ENCODE measurements at regions not wholly inside any gene's neighbourhood (a gene's known extent, or its start where the extent isn't known, plus 50 kb on each side); places are given as distances from the start of the nearest gene placed in this dataset.

- DNase-seq: no peak
Observed at GRCh38 chr3:162021206-162021605, 524.6 kb downstream of the OTOL1 start.

GRCh38 chr3:162022911-162023310, 526.3 kb downstream of the OTOL1 start:
- DNase-seq: no peak

GRCh38 chr3:162029736-162030135, 533.1 kb downstream of the OTOL1 start:
- no peak for DNase-seq

GRCh38 chr3:162034368-162034767, 537.8 kb downstream of the OTOL1 start:
- no peak for DNase-seq

GRCh38 chr3:162041622-162042021, 545.0 kb downstream of the OTOL1 start:
- DNase-seq: no peak

- DNase-seq: no peak
Observed at GRCh38 chr3:162052636-162053035, 556.0 kb downstream of the OTOL1 start.

- no peak for DNase-seq
Observed at GRCh38 chr3:162072656-162073164, 576.1 kb downstream of the OTOL1 start.

- DNase-seq: no peak
Observed at GRCh38 chr3:162073422-162073975, 576.9 kb downstream of the OTOL1 start.

- DNase-seq: no peak
Observed at GRCh38 chr3:162077108-162077507, 580.5 kb downstream of the OTOL1 start.

GRCh38 chr3:162082516-162082915, 585.9 kb downstream of the OTOL1 start:
- no peak for DNase-seq

GRCh38 chr3:162087361-162087760, 590.8 kb downstream of the OTOL1 start:
- DNase-seq: no peak

GRCh38 chr3:162092751-162093150, 596.1 kb downstream of the OTOL1 start:
- no peak for DNase-seq

GRCh38 chr3:162094301-162094700, 597.7 kb downstream of the OTOL1 start:
- DNase-seq: no peak

GRCh38 chr3:162096874-162097273, 600.3 kb downstream of the OTOL1 start:
- DNase-seq: no peak

GRCh38 chr3:162103808-162104207, 607.2 kb downstream of the OTOL1 start:
- DNase-seq: no peak

GRCh38 chr3:162111861-162112260, 615.3 kb downstream of the OTOL1 start:
- DNase-seq: no peak

- DNase-seq: no peak
Observed at GRCh38 chr3:162112719-162113118, 616.1 kb downstream of the OTOL1 start.

- no peak for DNase-seq
Observed at GRCh38 chr3:162117961-162118360, 621.4 kb downstream of the OTOL1 start.

GRCh38 chr3:162119651-162120050, 623.0 kb downstream of the OTOL1 start:
- DNase-seq: no peak

GRCh38 chr3:162122405-162122804, 625.8 kb downstream of the OTOL1 start:
- DNase-seq: no peak

GRCh38 chr3:162125790-162126189, 629.2 kb downstream of the OTOL1 start:
- no peak for DNase-seq

GRCh38 chr3:162130582-162130981, 634.0 kb downstream of the OTOL1 start:
- DNase-seq: no peak

- DNase-seq: no peak
Observed at GRCh38 chr3:162132981-162133380, 636.4 kb downstream of the OTOL1 start.

GRCh38 chr3:162134571-162134970, 638.0 kb downstream of the OTOL1 start:
- DNase-seq: no peak

GRCh38 chr3:162136136-162136535, 639.5 kb downstream of the OTOL1 start:
- DNase-seq: no peak

Data from NCI-H526 (cell line).